ENCODE measurements at regions not wholly inside any gene's neighbourhood (a gene's known extent, or its start where the extent isn't known, plus 50 kb on each side); places are given as distances from the start of the nearest gene placed in this dataset.

DNA sequence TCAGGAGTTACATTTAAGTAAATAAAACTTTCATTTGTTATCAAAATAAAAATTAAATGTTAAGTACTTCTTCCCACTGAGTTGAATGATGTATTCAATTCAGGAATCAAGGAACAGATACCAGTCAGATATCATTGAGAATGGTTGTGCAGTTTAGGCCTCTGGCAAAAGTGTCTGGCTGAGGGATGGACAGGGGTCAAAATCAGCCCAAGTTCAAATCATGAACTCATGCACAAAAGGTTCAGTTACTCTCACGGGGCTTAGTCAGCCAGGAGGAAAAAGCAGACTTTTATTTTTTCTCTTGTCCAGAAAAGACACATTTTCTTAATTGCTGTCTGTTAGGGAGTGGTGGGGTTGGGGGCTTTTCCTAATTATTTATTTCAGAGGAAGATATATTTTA is 166.3 kb downstream of the RASSF9 start:
- Histone ChIP-seq H3K4me1 (ENCODE audit: low read depth, poor library complexity, severe bottlenecking) (no peaks in the 10 kb centered on the region), H4K20me1 (ENCODE audit: insufficient read depth) (no peaks in the 10 kb centered on the region), H3K27ac (no peak overlapping the region), H3K4me2 (no peak overlapping the region), H2AFZ (ENCODE audit: low read depth) (no peak overlapping the region), H3K4me3 (IDR thresholded peaks at IDR 0.05; ENCODE audit: insufficient read depth, low read depth, low read length) (no peak overlapping the region), H3K27me3 (ENCODE audit: insufficient read depth, low read depth) (no peaks in the 10 kb centered on the region), H3K9ac (no peak overlapping the region), H3K79me2 (ENCODE audit: insufficient read depth, low read depth) (no peaks in the 10 kb centered on the region), H3K36me3 (ENCODE audit: insufficient read depth) (no peaks in the 10 kb centered on the region)
- TF ChIP-seq, protein P1, sequence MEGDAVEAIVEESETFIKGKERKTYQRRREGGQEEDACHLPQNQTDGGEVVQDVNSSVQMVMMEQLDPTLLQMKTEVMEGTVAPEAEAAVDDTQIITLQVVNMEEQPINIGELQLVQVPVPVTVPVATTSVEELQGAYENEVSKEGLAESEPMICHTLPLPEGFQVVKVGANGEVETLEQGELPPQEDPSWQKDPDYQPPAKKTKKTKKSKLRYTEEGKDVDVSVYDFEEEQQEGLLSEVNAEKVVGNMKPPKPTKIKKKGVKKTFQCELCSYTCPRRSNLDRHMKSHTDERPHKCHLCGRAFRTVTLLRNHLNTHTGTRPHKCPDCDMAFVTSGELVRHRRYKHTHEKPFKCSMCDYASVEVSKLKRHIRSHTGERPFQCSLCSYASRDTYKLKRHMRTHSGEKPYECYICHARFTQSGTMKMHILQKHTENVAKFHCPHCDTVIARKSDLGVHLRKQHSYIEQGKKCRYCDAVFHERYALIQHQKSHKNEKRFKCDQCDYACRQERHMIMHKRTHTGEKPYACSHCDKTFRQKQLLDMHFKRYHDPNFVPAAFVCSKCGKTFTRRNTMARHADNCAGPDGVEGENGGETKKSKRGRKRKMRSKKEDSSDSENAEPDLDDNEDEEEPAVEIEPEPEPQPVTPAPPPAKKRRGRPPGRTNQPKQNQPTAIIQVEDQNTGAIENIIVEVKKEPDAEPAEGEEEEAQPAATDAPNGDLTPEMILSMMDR (conservative IDR thresholded peaks at IDR 0.05; ENCODE audit: low read depth, low read length), result no peak

DNA sequence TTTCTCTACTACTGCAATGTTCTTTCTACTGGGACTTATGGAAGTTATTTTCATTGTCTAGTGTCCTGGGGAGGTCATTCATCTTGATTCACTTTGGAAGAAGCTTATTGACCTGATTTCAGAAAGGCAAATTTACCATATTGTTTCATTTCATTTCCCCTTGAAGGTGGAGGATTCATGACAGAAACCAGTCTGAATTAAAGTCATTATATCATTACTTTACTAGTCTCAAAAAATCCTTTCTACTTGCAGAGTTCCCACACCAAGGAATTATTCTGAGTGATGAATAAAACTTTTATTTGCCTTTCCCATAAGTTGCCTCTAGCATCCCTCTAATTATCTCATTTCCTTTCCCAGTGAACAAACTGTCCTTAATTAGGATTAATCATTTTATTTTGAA is 163.8 kb downstream of the RASSF9 start:
- TF ChIP-seq, protein P1 (conservative IDR thresholded peaks at IDR 0.05; ENCODE audit: low read depth, low read length), result no peak
- Histone ChIP-seq H3K27ac (no peak overlapping the region), H3K79me2 (ENCODE audit: insufficient read depth, low read depth) (no peaks in the 10 kb centered on the region), H3K4me3 (IDR thresholded peaks at IDR 0.05; ENCODE audit: insufficient read depth, low read depth, low read length) (no peak overlapping the region), H3K4me1 (ENCODE audit: low read depth, poor library complexity, severe bottlenecking) (no peaks in the 10 kb centered on the region), H3K4me2 (no peak overlapping the region), H3K9ac (no peak overlapping the region), H3K27me3 (ENCODE audit: insufficient read depth, low read depth) (no peaks in the 10 kb centered on the region), H4K20me1 (ENCODE audit: insufficient read depth) (no peaks in the 10 kb centered on the region), H2AFZ (ENCODE audit: low read depth) (no peak overlapping the region), H3K36me3 (ENCODE audit: insufficient read depth) (no peaks in the 10 kb centered on the region)

DNA sequence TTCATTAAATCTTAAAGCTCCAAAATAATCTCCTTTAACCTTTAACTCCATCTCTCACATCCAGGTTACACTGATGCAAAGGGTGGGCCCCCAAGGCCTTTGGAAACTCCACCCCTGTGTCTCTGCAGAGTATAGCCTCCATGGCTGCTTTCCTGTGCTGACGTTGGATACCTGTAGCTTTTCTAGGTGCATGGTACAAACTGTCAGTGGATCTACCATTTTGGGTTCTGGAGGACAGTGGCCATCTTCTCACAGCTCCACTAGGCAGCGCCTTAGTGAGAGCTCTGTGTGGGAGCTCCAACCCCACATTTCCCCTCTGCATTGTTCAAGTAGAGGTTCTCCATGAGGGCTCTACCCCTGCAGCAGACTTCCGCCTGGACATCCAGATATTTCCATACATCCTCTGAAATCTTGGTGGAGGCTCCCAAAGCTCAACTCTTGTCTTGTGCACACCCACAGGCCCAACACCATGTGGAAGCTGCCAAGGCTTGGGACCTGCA is 162.2 kb downstream of the RASSF9 start:
- no peaks in the 10 kb centered on the region for H3K4me1 ChIP-seq (ENCODE audit: low read depth, poor library complexity, severe bottlenecking)
- no peaks in the 10 kb centered on the region for H3K79me2 ChIP-seq (ENCODE audit: insufficient read depth, low read depth)
- H4K20me1 ChIP-seq (ENCODE audit: insufficient read depth), result no peaks in the 10 kb centered on the region
- H3K9ac ChIP-seq, result no peak overlapping the region
- no peaks in the 10 kb centered on the region for H3K27me3 ChIP-seq (ENCODE audit: insufficient read depth, low read depth)
- no peak overlapping the region for H3K4me2 ChIP-seq
- H3K27ac ChIP-seq, result no peak overlapping the region
- H3K4me3 ChIP-seq (IDR thresholded peaks at IDR 0.05; ENCODE audit: insufficient read depth, low read depth, low read length), result no peak overlapping the region
- H2AFZ ChIP-seq (ENCODE audit: low read depth), result no peak overlapping the region
- TF ChIP-seq, protein P1 (conservative IDR thresholded peaks at IDR 0.05; ENCODE audit: low read depth, low read length), result no peak
- no peaks in the 10 kb centered on the region for H3K36me3 ChIP-seq (ENCODE audit: insufficient read depth)

DNA sequence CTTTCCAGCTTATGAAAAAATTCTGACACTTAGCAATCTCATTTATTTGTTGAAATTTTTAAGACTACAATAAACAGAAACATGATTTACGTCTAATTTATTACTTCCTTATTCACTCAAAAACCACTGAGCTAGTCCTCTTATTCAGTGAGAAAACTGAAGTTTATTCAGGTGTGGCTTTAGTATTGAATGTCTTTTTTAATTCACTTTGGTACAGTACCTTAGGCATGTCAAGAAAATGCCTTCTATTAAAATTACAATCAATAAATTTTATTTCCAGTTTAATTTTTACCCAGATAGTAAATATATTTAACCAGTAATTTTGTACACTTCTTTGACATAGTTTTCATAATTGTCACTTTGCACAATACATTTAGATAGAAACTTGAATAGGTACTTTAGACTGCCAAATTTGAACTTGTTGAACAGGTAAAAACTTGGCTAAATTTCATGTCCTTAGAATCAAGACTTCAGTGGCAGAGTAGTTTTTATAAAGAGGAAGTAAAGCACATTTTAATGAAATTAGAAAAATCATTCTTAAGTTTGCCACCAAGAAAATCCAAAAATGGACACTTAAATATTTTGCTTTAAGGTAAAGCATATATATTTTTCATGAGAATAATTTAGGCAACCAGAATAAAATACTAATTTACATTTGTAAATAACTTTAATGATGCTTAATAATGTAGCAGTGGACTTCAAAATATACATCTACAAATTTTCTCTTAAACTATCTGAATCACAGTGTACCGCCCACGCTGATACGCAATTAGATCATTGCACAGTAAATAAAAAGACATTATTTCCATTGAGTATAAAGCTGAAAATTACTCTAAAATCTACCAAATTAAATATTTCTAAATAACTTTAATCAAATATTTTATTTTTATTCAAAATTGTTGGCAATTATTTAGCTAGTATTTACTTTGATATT is 159.1 kb downstream of the RASSF9 start:
- Histone ChIP-seq H3K4me2 (no peak overlapping the region), H3K27ac (no peak overlapping the region)

More for the DNA sequence above, 159.1 kb downstream of the RASSF9 start:
- H3K79me2 ChIP-seq (ENCODE audit: insufficient read depth, low read depth), result no peaks in the 10 kb centered on the region
- H3K27me3 ChIP-seq (ENCODE audit: insufficient read depth, low read depth), result no peaks in the 10 kb centered on the region
- H3K4me3 ChIP-seq (IDR thresholded peaks at IDR 0.05; ENCODE audit: insufficient read depth, low read depth, low read length), result no peak overlapping the region
- no peaks in the 10 kb centered on the region for H3K4me1 ChIP-seq (ENCODE audit: low read depth, poor library complexity, severe bottlenecking)
- H4K20me1 ChIP-seq (ENCODE audit: insufficient read depth), result no peaks in the 10 kb centered on the region
- TF ChIP-seq, protein P1 (conservative IDR thresholded peaks at IDR 0.05; ENCODE audit: low read depth, low read length), result no peak
- no peaks in the 10 kb centered on the region for H3K36me3 ChIP-seq (ENCODE audit: insufficient read depth)
- no peak overlapping the region for H3K9ac ChIP-seq
- no peak overlapping the region for H2AFZ ChIP-seq (ENCODE audit: low read depth)

Data from KMS-11 (cell line).